ENCODE measurements at regions not wholly inside any gene's neighbourhood (a gene's known extent, or its start where the extent isn't known, plus 50 kb on each side); places are given as distances from the start of the nearest gene placed in this dataset.

DNA sequence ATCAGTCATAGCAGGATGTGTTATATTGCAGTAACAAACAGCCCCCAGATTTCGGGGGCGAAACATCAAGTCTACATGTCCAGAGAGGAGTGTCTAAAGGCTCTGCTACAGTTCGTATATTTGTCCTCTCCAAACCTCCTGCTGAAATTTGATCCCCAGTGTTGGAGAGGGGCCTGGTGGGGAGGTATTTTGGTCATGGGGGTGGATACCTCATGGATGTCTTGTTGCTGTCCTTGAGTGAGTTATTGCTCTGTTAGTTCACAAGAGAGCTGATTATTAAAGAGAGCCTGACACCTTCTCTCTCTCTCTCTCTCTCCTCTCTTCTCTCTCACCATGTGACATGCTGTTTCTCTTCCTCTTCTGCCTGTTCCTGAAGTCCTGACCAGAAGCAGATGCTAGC, 343.7 kb downstream of the TCERG1L start:
- Histone ChIP-seq H3K4me1 (no peaks in the 10 kb centered on the region), H3K9me3 (peaks cover 0 to 7% (median 0%) of the 10 kb centered on the region in 4 donors), H3K27ac (no peak overlapping the region), H3K4me3 (no peak overlapping the region), H3K36me3 (no peaks in the 10 kb centered on the region), H3K27me3 (no peaks in the 10 kb centered on the region)
- no peak for DNase-seq
- TF ChIP-seq, protein P1, sequence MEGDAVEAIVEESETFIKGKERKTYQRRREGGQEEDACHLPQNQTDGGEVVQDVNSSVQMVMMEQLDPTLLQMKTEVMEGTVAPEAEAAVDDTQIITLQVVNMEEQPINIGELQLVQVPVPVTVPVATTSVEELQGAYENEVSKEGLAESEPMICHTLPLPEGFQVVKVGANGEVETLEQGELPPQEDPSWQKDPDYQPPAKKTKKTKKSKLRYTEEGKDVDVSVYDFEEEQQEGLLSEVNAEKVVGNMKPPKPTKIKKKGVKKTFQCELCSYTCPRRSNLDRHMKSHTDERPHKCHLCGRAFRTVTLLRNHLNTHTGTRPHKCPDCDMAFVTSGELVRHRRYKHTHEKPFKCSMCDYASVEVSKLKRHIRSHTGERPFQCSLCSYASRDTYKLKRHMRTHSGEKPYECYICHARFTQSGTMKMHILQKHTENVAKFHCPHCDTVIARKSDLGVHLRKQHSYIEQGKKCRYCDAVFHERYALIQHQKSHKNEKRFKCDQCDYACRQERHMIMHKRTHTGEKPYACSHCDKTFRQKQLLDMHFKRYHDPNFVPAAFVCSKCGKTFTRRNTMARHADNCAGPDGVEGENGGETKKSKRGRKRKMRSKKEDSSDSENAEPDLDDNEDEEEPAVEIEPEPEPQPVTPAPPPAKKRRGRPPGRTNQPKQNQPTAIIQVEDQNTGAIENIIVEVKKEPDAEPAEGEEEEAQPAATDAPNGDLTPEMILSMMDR (IDR thresholded peaks at IDR 0.05): no peak
- TF ChIP-seq POLR2A (IDR thresholded peaks at IDR 0.05) (no peak), POLR2AphosphoS5 (IDR thresholded peaks at IDR 0.05) (no peak), EP300 (IDR thresholded peaks at IDR 0.05) (no peak)
- WGBS, 2 donors: 56 to 64% methylated on average over 3 of the region's 3 CpGs
- ATAC-seq (ENCODE audit: low FRiP score in 2 of 2): no peak

DNA sequence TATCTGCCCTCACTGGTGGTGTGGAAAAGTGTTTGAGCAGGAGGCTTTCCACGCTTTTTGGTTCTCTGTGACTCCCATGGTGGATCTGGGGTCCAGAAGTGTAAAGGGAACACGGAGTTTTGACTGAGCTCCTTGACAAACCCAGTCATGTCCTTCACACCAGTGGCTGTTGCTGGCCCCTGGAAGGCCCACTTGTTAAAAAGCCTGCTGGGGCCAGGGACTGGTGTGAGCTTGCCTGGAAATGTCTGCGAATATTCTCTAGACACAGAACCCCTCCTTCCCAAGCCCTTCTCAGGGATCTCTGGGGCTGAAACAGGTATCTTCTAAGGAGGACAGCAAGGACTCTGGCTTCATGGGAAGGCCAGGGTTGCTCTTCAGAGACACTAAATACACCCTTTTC, 343.0 kb downstream of the TCERG1L start:
- no peaks in the 10 kb centered on the region for H3K4me1 ChIP-seq
- no peak for TF ChIP-seq EP300 (IDR thresholded peaks at IDR 0.05)
- no peak for TF ChIP-seq POLR2A (IDR thresholded peaks at IDR 0.05)
- TF ChIP-seq, protein P1 (IDR thresholded peaks at IDR 0.05): no peak
- TF ChIP-seq POLR2AphosphoS5 (IDR thresholded peaks at IDR 0.05): no peak

DNA sequence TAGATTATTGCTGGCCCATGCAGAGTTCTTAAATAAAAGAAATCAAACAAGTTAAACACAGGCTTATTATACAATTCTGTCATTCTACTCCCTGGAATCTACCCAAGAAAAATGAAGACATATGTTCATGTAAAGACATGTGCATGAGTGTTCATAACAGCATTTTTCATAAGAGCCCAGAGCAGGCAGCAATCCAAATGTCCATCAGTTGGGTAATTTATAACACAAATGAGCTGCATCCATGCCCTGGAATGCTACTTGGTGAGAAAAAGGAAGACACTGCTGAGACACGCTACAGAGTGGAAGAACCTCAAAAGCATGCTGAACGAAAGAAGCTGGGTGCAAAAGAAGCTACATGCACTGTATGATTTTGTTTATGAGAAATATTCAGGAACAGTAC, 342.6 kb downstream of the TCERG1L start:
- H3K9me3 ChIP-seq: peaks cover 0 to 7% (median 0%) of the 10 kb centered on the region in 4 donors
- WGBS, 2 donors: 81 to 84% methylated on average over 2 of the region's 2 CpGs
- H3K27me3 ChIP-seq: no peaks in the 10 kb centered on the region
- no peaks in the 10 kb centered on the region for H3K4me1 ChIP-seq
- H3K27ac ChIP-seq: no peak overlapping the region
- H3K4me3 ChIP-seq: no peak overlapping the region
- H3K36me3 ChIP-seq: no peaks in the 10 kb centered on the region
- ATAC-seq (ENCODE audit: low FRiP score in 2 of 2) (no peak), DNase-seq (no peak)
- TF ChIP-seq EP300 (IDR thresholded peaks at IDR 0.05): no peak
- no peak for TF ChIP-seq POLR2A (IDR thresholded peaks at IDR 0.05)
- TF ChIP-seq, protein P1 (IDR thresholded peaks at IDR 0.05): no peak
- TF ChIP-seq POLR2AphosphoS5 (IDR thresholded peaks at IDR 0.05): no peak

More for the DNA sequence above, 343.0 kb downstream of the TCERG1L start:
- H3K9me3 ChIP-seq: peaks cover 0 to 7% (median 0%) of the 10 kb centered on the region in 4 donors
- DNase-seq (no peak), ATAC-seq (ENCODE audit: low FRiP score in 2 of 2) (no peak)
- no peak overlapping the region for H3K4me3 ChIP-seq
- no peaks in the 10 kb centered on the region for H3K36me3 ChIP-seq
- no peak overlapping the region for H3K27ac ChIP-seq
- WGBS, 2 donors: 71 to 80% methylated on average over 3 of the region's 3 CpGs
- no peaks in the 10 kb centered on the region for H3K27me3 ChIP-seq

GRCh38 chr10:130969700-130970099, 341.8 kb downstream of the TCERG1L start:
- 81 to 88% methylated on average over 15 of the region's 15 CpGs for WGBS, 2 donors
- H3K36me3 ChIP-seq: no peaks in the 10 kb centered on the region
- TF ChIP-seq POLR2AphosphoS5 (IDR thresholded peaks at IDR 0.05): no peak
- TF ChIP-seq EP300 (IDR thresholded peaks at IDR 0.05): no peak
- TF ChIP-seq, protein P1 (IDR thresholded peaks at IDR 0.05): no peak
- no peak for TF ChIP-seq POLR2A (IDR thresholded peaks at IDR 0.05)

More at GRCh38 chr10:130969700-130970099, 341.8 kb downstream of the TCERG1L start:
- ATAC-seq (ENCODE audit: low FRiP score in 2 of 2) (no peak), DNase-seq (peak in 1 of 2 donors; percentile 80)
- Histone ChIP-seq H3K4me3 (no peak overlapping the region), H3K9me3 (peaks cover 0 to 7% (median 0%) of the 10 kb centered on the region in 4 donors), H3K27ac (no peak overlapping the region), H3K4me1 (no peaks in the 10 kb centered on the region), H3K27me3 (no peaks in the 10 kb centered on the region)
